ENCODE measurements at regions not wholly inside any gene's neighbourhood (a gene's known extent, or its start where the extent isn't known, plus 50 kb on each side); places are given as distances from the start of the nearest gene placed in this dataset.

GRCh38 chr6:14784596-14785492 lies 461.0 kb upstream of the JARID2 start:
- DNase-seq: peak; percentile 8

- no peak for DNase-seq
These were observed 460.4 kb upstream of the JARID2 start for GRCh38 chr6:14785493-14785790.

- no peak for DNase-seq
These were observed 459.9 kb upstream of the JARID2 start for GRCh38 chr6:14786008-14786407.

GRCh38 chr6:14786455-14786854 lies 459.4 kb upstream of the JARID2 start:
- no peak for DNase-seq

- no peak for DNase-seq
These were observed 458.6 kb upstream of the JARID2 start for GRCh38 chr6:14787250-14787649.

- DNase-seq: no peak
These were observed 458.2 kb upstream of the JARID2 start for GRCh38 chr6:14787677-14788076.

GRCh38 chr6:14789996-14790395 lies 455.9 kb upstream of the JARID2 start:
- DNase-seq: no peak

- DNase-seq: no peak
These were observed 454.9 kb upstream of the JARID2 start for GRCh38 chr6:14790976-14791375.

GRCh38 chr6:14791526-14791925 lies 454.3 kb upstream of the JARID2 start:
- DNase-seq: no peak

GRCh38 chr6:14792118-14792955 lies 453.5 kb upstream of the JARID2 start:
- no peak for DNase-seq

GRCh38 chr6:14795451-14795850 lies 450.4 kb upstream of the JARID2 start:
- DNase-seq: no peak

GRCh38 chr6:14796974-14797762 lies 448.7 kb upstream of the JARID2 start:
- DNase-seq: no peak

- DNase-seq: no peak
These were observed 447.8 kb upstream of the JARID2 start for GRCh38 chr6:14797875-14798593.

- DNase-seq: no peak
These were observed 447.3 kb upstream of the JARID2 start for GRCh38 chr6:14798594-14798982.

- DNase-seq: no peak
These were observed 446.8 kb upstream of the JARID2 start for GRCh38 chr6:14798996-14799588.

- peak; percentile 56 for DNase-seq
These were observed 445.9 kb upstream of the JARID2 start for GRCh38 chr6:14799928-14800327.

- no peak for DNase-seq
These were observed 443.2 kb upstream of the JARID2 start for GRCh38 chr6:14802514-14803160.

- no peak for DNase-seq
These were observed 441.7 kb upstream of the JARID2 start for GRCh38 chr6:14804001-14804784.

- DNase-seq: no peak
These were observed 441.1 kb upstream of the JARID2 start for GRCh38 chr6:14804785-14805210.

- no peak for DNase-seq
These were observed 439.8 kb upstream of the JARID2 start for GRCh38 chr6:14806101-14806500.

GRCh38 chr6:14807130-14807529 lies 438.7 kb upstream of the JARID2 start:
- no peak for DNase-seq

Data from activated CD4-positive, alpha-beta T cell treated with anti-CD3 and anti-CD28 coated beads for 48 hours (primary cell).